Neural cell (in vitro differentiated cells): ENCODE measurements at regions not wholly inside any gene's neighbourhood (a gene's known extent, or its start where the extent isn't known, plus 50 kb on each side); places are given as distances from the start of the nearest gene placed in this dataset.
A peak's percentile ranks its signal among the peaks of the same experiment; 100 is the strongest.

Source experiments
- H2AFZ ChIP-seq: fragments of 200-600, 300-800 bp; sonication (generic), shearing (Covaris generic); 2 replicates; pipeline ENCODE4 v1.6.0; 2014; ENCODE audit warnings: low read depth, mild to moderate bottlenecking, antibody characterized with exemption, low read length, moderate library complexity
- H3F3A ChIP-seq: fragments of 200-600 bp; shearing (Covaris generic); 2 replicates; pipeline ENCODE4 v1.6.1; 2016; ENCODE audit warnings: mild to moderate bottlenecking, moderate library complexity, mixed read lengths, antibody characterized with exemption, low read length; ENCODE audit not compliant: insufficient read depth, poor library complexity, severe bottlenecking
- H3K27ac ChIP-seq: fragments of 200-600, 300-800 bp; sonication (generic), shearing (Covaris generic); 2 replicates; pipeline ENCODE4 v1.5.1; 2014; ENCODE audit warnings: mild to moderate bottlenecking, low read length, moderate library complexity
- H3K27me3 ChIP-seq: fragments of 300-800, 200-600 bp; sonication (generic), shearing (Covaris generic); 2 replicates; pipeline ENCODE4 v1.6.0; 2014; ENCODE audit warnings: mild to moderate bottlenecking, low read depth, low read length, moderate library complexity; ENCODE audit not compliant: insufficient read depth
- H3K36me3 ChIP-seq: fragments of 300-800, 200-600 bp; sonication (generic), shearing (Covaris generic); 2 replicates; pipeline ENCODE4 v1.5.1; 2014; ENCODE audit warnings: mild to moderate bottlenecking, antibody characterized with exemption, low read length, moderate library complexity; ENCODE audit not compliant: insufficient read depth
- H3K4me2 ChIP-seq: fragments of 300-800, 200-600 bp; sonication (generic), shearing (Covaris generic); 2 replicates; pipeline ENCODE4 v1.6.0; 2014; ENCODE audit warnings: mild to moderate bottlenecking, low read length
- H3K4me3 ChIP-seq: fragments of 300-800, 200-600 bp; sonication (generic), shearing (Covaris generic); 2 replicates; pipeline ENCODE4 v1.5.1; 2014; ENCODE audit warnings: mild to moderate bottlenecking, low read length, moderate library complexity
- H3K79me2 ChIP-seq: fragments of 200-600 bp; shearing (Covaris generic); replicated peaks from 2 replicates; pipeline ENCODE4 v1.6.0; 2014; ENCODE audit warnings: mild to moderate bottlenecking, low read length, moderate library complexity; ENCODE audit not compliant: insufficient read depth
- H3K9ac ChIP-seq: fragments of 300-800, 200-600 bp; sonication (generic), shearing (Covaris generic); 2 replicates; pipeline ENCODE4 v1.6.1; 2016; ENCODE audit warnings: mild to moderate bottlenecking, low read length, mixed read lengths
- H3K9me2 ChIP-seq: fragments of 200-600 bp; shearing (Covaris generic); 2 replicates; pipeline ENCODE4 v1.6.1; 2016; ENCODE audit warnings: mild to moderate bottlenecking, low read length, mixed read lengths; ENCODE audit not compliant: insufficient read depth
- H3K9me3 ChIP-seq: fragments of 200-600, 300-800 bp; sonication (generic), shearing (Covaris generic); 2 replicates; pipeline ENCODE4 v1.6.1; 2016; ENCODE audit warnings: mild to moderate bottlenecking, mixed run types, low read length, moderate library complexity, mixed read lengths
- H4K20me1 ChIP-seq: fragments of 200-600 bp; shearing (Covaris generic); 2 replicates; pipeline ENCODE4 v1.6.1; 2016; ENCODE audit warnings: mild to moderate bottlenecking, mixed run types; ENCODE audit not compliant: insufficient read depth
- EP300 ChIP-seq: fragments of 450-650 bp; conservative IDR thresholded peaks from 2 replicates; pipeline ENCODE4 v1.6.1; 2014; ENCODE audit warnings: antibody characterized with exemption, mild to moderate bottlenecking, moderate library complexity; ENCODE audit not compliant: poor library complexity, severe bottlenecking
- EZH2 ChIP-seq: fragments of 200-600, 300-800 bp; shearing (Covaris generic), sonication (generic); IDR thresholded peaks from 2 replicates; pipeline ENCODE4 v1.6.1; 2014; ENCODE audit warnings: antibody characterized with exemption, low read length, borderline replicate concordance, mild to moderate bottlenecking; ENCODE audit not compliant: insufficient read depth, poor library complexity, severe bottlenecking
- MXI1 ChIP-seq: fragments of 450-650 bp; conservative IDR thresholded peaks from 2 replicates; pipeline ENCODE4 v1.6.1; 2014; ENCODE audit warnings: antibody characterized with exemption, mild to moderate bottlenecking; ENCODE audit not compliant: poor library complexity, severe bottlenecking
- POLR2AphosphoS5 ChIP-seq: IDR thresholded peaks from 2 replicates; pipeline ENCODE4 v1.6.1; 2012
- RAD21 ChIP-seq: fragments of 450-650 bp; conservative IDR thresholded peaks from 2 replicates; pipeline ENCODE4 v1.6.1; 2014; ENCODE audit warnings: antibody characterized with exemption, mild to moderate bottlenecking, moderate library complexity
- SMC3 ChIP-seq: fragments of 450-650 bp; conservative IDR thresholded peaks from 2 replicates; pipeline ENCODE4 v1.6.1; 2014; ENCODE audit warnings: antibody characterized with exemption, mild to moderate bottlenecking, moderate library complexity; ENCODE audit not compliant: poor library complexity
- TAF1 ChIP-seq: IDR thresholded peaks from 2 replicates; pipeline ENCODE4 v1.6.1; 2012; ENCODE audit warnings: low read depth
- TF ChIP-seq, protein P1 (sequence below): IDR thresholded peaks from 2 replicates; pipeline ENCODE4 v1.6.1; 2012; ENCODE audit warnings: borderline replicate concordance
- TF ChIP-seq, protein P2 (sequence below): fragments of 450-650 bp; IDR thresholded peaks from 2 replicates; pipeline ENCODE4 v1.5.1; 2014; ENCODE audit warnings: antibody characterized with exemption, mild to moderate bottlenecking, moderate library complexity; ENCODE audit not compliant: poor library complexity, severe bottlenecking

DNA sequence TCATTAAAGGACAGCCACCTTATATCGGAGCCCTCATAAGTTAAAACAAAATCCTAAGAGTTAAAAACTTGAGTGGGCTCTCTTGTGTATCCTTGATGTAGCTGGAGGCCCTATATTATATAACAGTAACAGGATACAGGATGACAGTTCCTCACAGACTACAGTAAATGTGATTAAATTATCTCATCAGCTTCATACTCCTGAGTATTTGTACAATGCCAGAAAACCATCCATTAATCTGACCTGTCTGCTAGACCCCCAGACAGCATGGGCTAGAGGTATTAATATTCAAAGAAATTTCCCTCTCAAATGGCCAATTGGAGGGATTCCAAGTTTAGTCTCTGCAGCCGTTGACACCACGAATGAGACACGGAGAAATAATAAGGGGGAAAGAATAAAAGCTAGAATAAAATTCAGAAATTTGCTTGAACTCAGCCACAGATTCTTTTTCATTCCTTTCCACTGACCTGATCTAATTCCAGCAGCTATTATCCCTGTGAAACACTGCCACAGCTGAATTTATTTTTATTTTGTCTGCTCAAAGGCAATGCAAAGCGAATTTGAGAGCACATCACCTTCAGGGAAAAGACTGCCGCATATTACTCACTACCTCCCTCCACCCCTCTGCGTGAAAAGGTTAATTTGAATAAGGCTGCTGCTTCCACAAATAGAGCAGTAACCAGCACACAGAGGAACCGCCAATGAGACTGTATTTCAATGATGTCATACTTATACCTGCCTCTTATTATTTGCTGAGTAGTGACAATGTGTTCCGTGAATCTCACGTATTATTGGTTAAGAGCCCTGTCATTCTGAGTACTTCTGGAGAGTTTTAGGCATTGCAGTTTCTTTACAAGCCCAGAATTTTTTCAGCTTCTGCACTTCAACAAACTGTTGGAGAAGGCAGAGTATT is 155.9 kb upstream of the KLF12 start:
- Histone ChIP-seq H3K9me2 (no peaks in the 10 kb centered on the region), H3K9me3 (no peaks in the 10 kb centered on the region), H3K9ac (peak overlapping the region; percentile 69), H3K4me2 (peak overlapping the region; percentile 38), H3K36me3 (no peaks in the 10 kb centered on the region), H3F3A (peaks cover 5% of the 10 kb centered on the region), H2AFZ (no peak overlapping the region), H3K27me3 (no peaks in the 10 kb centered on the region), H3K27ac (peak overlapping the region; percentile 95), H3K79me2 (no peaks in the 10 kb centered on the region), H4K20me1 (no peaks in the 10 kb centered on the region), H3K4me3 (peak overlapping the region; percentile 57)
- TF ChIP-seq POLR2AphosphoS5, result peak; percentile 96
- peak; percentile 52 for TF ChIP-seq EP300
- peak; percentile 86 for TF ChIP-seq TAF1
- TF ChIP-seq RAD21, result peak; percentile 62
- TF ChIP-seq, protein P1, sequence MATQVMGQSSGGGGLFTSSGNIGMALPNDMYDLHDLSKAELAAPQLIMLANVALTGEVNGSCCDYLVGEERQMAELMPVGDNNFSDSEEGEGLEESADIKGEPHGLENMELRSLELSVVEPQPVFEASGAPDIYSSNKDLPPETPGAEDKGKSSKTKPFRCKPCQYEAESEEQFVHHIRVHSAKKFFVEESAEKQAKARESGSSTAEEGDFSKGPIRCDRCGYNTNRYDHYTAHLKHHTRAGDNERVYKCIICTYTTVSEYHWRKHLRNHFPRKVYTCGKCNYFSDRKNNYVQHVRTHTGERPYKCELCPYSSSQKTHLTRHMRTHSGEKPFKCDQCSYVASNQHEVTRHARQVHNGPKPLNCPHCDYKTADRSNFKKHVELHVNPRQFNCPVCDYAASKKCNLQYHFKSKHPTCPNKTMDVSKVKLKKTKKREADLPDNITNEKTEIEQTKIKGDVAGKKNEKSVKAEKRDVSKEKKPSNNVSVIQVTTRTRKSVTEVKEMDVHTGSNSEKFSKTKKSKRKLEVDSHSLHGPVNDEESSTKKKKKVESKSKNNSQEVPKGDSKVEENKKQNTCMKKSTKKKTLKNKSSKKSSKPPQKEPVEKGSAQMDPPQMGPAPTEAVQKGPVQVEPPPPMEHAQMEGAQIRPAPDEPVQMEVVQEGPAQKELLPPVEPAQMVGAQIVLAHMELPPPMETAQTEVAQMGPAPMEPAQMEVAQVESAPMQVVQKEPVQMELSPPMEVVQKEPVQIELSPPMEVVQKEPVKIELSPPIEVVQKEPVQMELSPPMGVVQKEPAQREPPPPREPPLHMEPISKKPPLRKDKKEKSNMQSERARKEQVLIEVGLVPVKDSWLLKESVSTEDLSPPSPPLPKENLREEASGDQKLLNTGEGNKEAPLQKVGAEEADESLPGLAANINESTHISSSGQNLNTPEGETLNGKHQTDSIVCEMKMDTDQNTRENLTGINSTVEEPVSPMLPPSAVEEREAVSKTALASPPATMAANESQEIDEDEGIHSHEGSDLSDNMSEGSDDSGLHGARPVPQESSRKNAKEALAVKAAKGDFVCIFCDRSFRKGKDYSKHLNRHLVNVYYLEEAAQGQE, result peak; percentile 91
- TF ChIP-seq, protein P2, sequence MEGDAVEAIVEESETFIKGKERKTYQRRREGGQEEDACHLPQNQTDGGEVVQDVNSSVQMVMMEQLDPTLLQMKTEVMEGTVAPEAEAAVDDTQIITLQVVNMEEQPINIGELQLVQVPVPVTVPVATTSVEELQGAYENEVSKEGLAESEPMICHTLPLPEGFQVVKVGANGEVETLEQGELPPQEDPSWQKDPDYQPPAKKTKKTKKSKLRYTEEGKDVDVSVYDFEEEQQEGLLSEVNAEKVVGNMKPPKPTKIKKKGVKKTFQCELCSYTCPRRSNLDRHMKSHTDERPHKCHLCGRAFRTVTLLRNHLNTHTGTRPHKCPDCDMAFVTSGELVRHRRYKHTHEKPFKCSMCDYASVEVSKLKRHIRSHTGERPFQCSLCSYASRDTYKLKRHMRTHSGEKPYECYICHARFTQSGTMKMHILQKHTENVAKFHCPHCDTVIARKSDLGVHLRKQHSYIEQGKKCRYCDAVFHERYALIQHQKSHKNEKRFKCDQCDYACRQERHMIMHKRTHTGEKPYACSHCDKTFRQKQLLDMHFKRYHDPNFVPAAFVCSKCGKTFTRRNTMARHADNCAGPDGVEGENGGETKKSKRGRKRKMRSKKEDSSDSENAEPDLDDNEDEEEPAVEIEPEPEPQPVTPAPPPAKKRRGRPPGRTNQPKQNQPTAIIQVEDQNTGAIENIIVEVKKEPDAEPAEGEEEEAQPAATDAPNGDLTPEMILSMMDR, result peak; percentile 47
- no peak for TF ChIP-seq MXI1
- peak; percentile 61 for TF ChIP-seq SMC3
- TF ChIP-seq EZH2, result no peak

- peaks cover 5% of the 10 kb centered on the region for H3F3A ChIP-seq
- peak overlapping the region; percentile 68 for H3K4me2 ChIP-seq
- no peaks in the 10 kb centered on the region for H3K9me3 ChIP-seq
- H2AFZ ChIP-seq, result no peak overlapping the region
- H3K9ac ChIP-seq, result peak overlapping the region; percentile 69
- H3K36me3 ChIP-seq, result no peaks in the 10 kb centered on the region
- no peak for TF ChIP-seq MXI1
- no peak for TF ChIP-seq EZH2
- TF ChIP-seq TAF1, result no peak
- no peak for TF ChIP-seq RAD21
- TF ChIP-seq, protein P1, result no peak
- no peak for TF ChIP-seq SMC3
- no peak for TF ChIP-seq POLR2AphosphoS5
- no peak for TF ChIP-seq EP300
- TF ChIP-seq, protein P2, result no peak
- H3K9me2 ChIP-seq, result no peaks in the 10 kb centered on the region
- no peaks in the 10 kb centered on the region for H4K20me1 ChIP-seq
- H3K27ac ChIP-seq, result peak overlapping the region; percentile 95
- peak overlapping the region; percentile 57 for H3K4me3 ChIP-seq
- H3K27me3 ChIP-seq, result no peaks in the 10 kb centered on the region
- H3K79me2 ChIP-seq, result no peaks in the 10 kb centered on the region
Measured at GRCh38 chr13:74289107-74289506, 154.9 kb upstream of the KLF12 start.
